GM19351 (cell line): ENCODE measurements at regions not wholly inside any gene's neighbourhood (a gene's known extent, or its start where the extent isn't known, plus 50 kb on each side); places are given as distances from the start of the nearest gene placed in this dataset.

Experiments used
- ATAC-seq: cut with Tn5 transposase; IDR thresholded peaks from one replicate; pipeline ENCODE4 v1.9.1; 2021; ENCODE audit warnings: mild to moderate bottlenecking, moderate library complexity; ENCODE audit not compliant: unreplicated experiment

DNA sequence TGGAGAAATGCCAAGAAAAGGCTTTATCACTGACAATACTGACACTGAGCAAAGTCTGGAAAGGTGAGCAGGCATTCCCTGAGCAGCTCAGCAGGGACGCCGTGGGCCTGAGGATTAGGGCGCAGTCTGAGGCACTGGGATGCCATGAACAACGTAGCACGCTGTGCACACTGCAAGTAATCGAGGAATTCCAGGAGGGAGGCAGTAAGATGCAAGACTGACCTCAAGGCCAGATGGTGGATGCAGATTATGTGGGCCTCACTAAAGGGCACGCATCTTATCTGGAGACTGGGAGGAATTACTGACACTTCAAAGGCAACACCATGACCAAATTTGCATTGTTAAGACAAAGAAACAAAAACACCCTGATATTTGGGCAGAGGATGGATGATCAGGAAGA, 50.4 kb upstream of the OPCML start:
- ATAC-seq, result no peak

DNA sequence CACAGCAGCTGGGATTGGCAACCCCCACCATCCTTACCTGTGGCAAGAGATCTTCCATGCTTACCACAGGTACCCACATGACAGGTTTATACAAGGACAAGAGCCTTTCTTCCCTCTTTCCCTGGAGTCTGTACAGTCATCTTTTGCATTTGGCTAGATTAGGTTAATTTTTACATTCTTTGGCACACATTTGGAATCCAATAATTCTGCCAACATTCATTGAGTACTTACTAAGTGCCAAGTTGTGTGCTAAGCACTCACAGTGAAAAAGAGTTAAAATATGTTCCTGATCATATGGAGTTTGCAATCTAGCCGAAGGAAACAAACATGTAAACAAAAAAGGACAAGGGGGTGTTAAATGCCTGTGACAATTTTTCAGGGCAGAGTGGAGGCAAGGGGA, 50.0 kb upstream of the OPCML start:
- ATAC-seq, result no peak
